GM06990 (cell line): ENCODE measurements at regions not wholly inside any gene's neighbourhood (a gene's known extent, or its start where the extent isn't known, plus 50 kb on each side); places are given as distances from the start of the nearest gene placed in this dataset.
A peak's percentile ranks its signal among the peaks of the same experiment; 100 is the strongest.
"Not testable (repeated sequence)": the region's sequence is repeated elsewhere in the genome, so short reads cannot be mapped to it uniquely, and the experiment has no call there.

Experiments used
- DNase-seq: peaks from one replicate; pipeline ENCODE4 v3.0.0-alpha.2; 2011; ENCODE audit not compliant: insufficient read length; ENCODE audit errors: extremely low read depth
- H3K27me3 ChIP-seq: replicated peaks from 2 replicates; pipeline ENCODE4 v1.6.0; 2011; ENCODE audit warnings: low read length; ENCODE audit not compliant: control insufficient read depth, insufficient read depth
- H3K36me3 ChIP-seq: 2 replicates; pipeline ENCODE4 v1.5.1; 2011; ENCODE audit warnings: low read length; ENCODE audit not compliant: control insufficient read depth, insufficient read depth
- H3K4me3 ChIP-seq: replicated peaks from 2 replicates; pipeline ENCODE4 v1.5.1; 2011; ENCODE audit warnings: low read depth, mild to moderate bottlenecking, control low read depth, low read length
- CTCF ChIP-seq: IDR thresholded peaks from 2 replicates; pipeline ENCODE4 v1.5.1; 2011; ENCODE audit warnings: low read length, control low read depth, mild to moderate bottlenecking, inconsistent platforms; ENCODE audit not compliant: insufficient read depth, poor library complexity, severe bottlenecking

DNA sequence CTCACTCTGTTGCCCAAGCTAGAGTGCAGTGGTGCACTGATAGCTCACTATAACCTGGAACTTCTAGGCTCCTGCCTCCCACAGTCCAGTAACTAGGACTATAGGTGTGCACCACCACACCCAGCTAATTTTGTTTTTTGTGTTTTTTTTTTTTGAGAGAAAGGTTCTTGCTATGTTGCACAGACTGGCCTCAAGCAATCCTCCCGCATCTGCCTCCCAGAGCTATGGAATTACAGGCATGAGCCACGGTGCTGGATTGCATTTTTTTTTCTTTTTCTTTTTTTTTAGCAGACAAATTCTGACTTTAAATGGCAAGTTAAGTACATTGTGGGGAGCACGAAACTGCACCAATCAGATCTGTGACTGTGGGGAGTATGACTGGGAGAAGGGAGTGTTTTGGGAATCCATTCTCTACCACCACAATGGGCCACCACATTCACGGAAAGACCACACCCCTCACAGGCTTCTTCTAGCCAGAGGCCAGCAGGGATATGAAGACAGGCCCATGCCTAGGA, 58.1 kb upstream of the MSMB start:
- no peaks in the 10 kb centered on the region for H3K36me3 ChIP-seq
- no peak for DNase-seq
- H3K4me3 ChIP-seq = no peak overlapping the region
- no peaks in the 10 kb centered on the region; the same call in 1 of the 2 replicates for H3K27me3 ChIP-seq
- no peak for TF ChIP-seq CTCF

GRCh38 chr10:46105416-46105815, 59.3 kb upstream of the MSMB start:
- H3K4me3 ChIP-seq, H3K36me3 ChIP-seq, H3K27me3 ChIP-seq, DNase-seq: not testable (repeated sequence)

GRCh38 chr10:46105856-46106409, 59.9 kb upstream of the MSMB start:
- H3K36me3 ChIP-seq, H3K27me3 ChIP-seq, DNase-seq: not testable (repeated sequence)
- H3K4me3 ChIP-seq = peak overlapping the region; percentile 64

DNA sequence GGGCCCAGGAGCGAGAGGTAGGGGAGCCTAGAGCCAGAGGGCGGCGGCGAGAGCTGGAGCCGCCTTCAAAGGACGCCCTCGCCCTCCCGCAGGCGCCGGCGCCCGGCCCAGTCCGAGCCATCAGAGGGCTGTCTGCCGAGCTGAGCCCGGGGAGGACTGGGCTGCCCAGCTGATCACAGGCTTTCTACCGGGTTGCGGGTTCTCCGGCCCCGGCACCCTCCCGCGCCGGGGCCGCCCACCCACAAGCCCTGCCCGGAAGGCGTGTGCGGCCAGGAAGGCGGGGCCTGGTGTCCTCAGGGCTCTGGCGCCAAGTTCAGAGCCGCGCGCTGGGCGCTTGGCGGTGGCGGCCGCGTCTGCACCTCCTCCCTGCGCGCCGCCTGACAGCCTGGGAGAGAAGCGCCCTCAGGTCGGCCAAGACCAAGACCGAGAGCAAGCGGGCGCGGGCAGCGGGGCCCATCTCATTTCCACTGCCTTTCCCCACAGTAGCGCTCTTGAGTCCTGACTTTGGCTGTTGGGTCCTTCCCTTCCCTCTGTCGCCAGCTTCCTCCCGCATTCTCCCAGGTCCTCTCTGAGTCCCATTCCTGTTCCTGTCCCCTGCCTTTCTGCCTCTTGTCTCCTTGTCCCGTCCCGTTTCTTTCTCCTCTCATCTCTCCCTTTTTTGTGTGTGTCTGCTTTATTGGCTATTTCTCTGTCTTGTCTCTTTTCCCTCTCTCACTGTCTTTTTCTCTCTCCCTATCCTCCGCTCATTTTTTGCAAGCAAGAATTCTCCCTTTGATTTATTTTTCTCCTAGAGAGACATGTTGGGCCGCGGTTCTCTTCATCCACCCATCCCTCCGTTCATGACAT, 60.6 kb upstream of the MSMB start:
- no peak for TF ChIP-seq CTCF
- Histone ChIP-seq H3K4me3 (peak overlapping the region; percentile 64), H3K36me3 (no peaks in the 10 kb centered on the region), H3K27me3 (no peaks in the 10 kb centered on the region; the same call in 1 of the 2 replicates)
- DNase-seq = peak; percentile 51

DNA sequence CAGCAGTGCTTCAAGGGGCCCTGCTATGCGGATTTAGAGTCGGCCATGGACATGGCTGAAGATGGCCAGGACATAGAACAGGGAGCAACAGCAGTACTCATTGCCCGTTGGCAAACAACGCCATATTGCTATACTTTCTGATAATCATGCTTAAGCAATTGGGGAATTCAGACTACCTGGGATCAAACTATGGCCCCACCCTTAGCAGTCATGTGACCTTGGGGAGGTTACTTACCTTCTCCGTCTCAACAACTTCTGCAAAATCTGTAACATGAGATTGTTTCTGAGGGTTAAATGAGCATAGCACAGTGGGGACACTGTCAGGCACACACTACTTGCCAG, 62.1 kb upstream of the MSMB start:
- not testable (repeated sequence) for DNase-seq, H3K27me3 ChIP-seq, H3K36me3 ChIP-seq, H3K4me3 ChIP-seq

DNA sequence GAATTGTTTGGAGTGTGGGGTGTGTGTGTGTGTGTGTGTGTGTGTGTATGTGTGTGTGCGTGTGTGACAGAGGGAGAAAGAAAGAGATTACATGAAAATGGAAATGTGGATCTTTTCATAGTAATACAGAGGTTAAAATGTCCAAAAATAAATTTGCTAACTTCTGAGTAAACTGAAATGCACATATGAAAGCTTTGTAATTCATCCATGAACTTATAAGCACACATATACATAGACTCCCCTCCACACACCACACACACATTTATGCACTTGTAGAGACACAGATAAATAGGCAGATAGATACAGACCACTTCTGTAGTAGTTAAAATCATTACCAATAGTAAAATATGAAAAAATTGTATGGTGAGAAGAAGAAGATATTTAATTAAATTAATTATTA, 108.2 kb upstream of the MSMB start:
- not testable (repeated sequence) for DNase-seq, H3K4me3 ChIP-seq, H3K27me3 ChIP-seq, H3K36me3 ChIP-seq

GRCh38 chr10:46154683-46155082, 108.6 kb upstream of the MSMB start:
- not testable (repeated sequence) for H3K4me3 ChIP-seq, H3K27me3 ChIP-seq, DNase-seq, H3K36me3 ChIP-seq

- DNase-seq, H3K36me3 ChIP-seq, H3K27me3 ChIP-seq, H3K4me3 ChIP-seq: not testable (repeated sequence)
Observed at GRCh38 chr10:46156866-46157265, 110.8 kb upstream of the MSMB start.

DNA sequence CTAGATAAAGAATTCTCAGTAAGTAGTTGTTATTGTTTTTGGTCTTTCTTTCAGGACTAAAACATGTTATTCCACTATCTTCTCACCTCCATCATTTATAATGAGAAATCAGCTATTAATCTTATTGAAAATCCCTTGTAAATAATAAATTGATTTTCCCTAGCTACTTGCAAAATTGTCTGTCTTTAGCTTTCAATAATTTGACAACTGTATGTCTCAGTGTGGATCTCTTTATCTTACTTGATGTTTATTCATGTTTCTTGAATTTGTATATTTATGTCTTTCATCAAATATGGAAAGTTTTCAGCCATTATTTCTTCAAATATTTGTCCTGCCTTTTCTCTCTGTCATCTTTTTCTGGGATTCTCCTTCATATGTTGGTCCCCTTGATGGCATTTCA, 117.1 kb upstream of the ANTXRL start:
- no peak for TF ChIP-seq CTCF
- H3K36me3 ChIP-seq = no peaks in the 10 kb centered on the region
- DNase-seq = no peak
- no peak overlapping the region for H3K4me3 ChIP-seq
- no peaks in the 10 kb centered on the region for H3K27me3 ChIP-seq
